HG03159 (cell line): ENCODE measurements at regions not wholly inside any gene's neighbourhood (a gene's known extent, or its start where the extent isn't known, plus 50 kb on each side); places are given as distances from the start of the nearest gene placed in this dataset.
"Not testable (repeated sequence)": the region's sequence is repeated elsewhere in the genome, so short reads cannot be mapped to it uniquely, and the experiment has no call there.

ENCODE experiments used
- ATAC-seq: cut with Tn5 transposase; IDR thresholded peaks from one replicate; pipeline ENCODE4 v1.9.1; 2021; ENCODE audit warnings: mild to moderate bottlenecking, moderate library complexity; ENCODE audit not compliant: unreplicated experiment

- no peak for ATAC-seq
Measured at GRCh38 chr17:20935740-20936139, 107.1 kb downstream of the USP22 start.

GRCh38 chr17:20938244-20938643 is 104.6 kb downstream of the USP22 start:
- no peak for ATAC-seq

GRCh38 chr17:20938988-20939615 is 103.7 kb downstream of the USP22 start:
- ATAC-seq = no peak

GRCh38 chr17:20941872-20942271 is 100.9 kb downstream of the USP22 start:
- ATAC-seq = no peak

- ATAC-seq = no peak
Measured at GRCh38 chr17:20944014-20944865, 98.6 kb downstream of the USP22 start.

- ATAC-seq = not testable (repeated sequence)
Measured at GRCh38 chr17:20947708-20948107, 95.1 kb downstream of the USP22 start.

- no peak for ATAC-seq
Measured at GRCh38 chr17:20948984-20949777, 93.6 kb downstream of the USP22 start.
